GM23338 (cell line): ENCODE measurements at regions not wholly inside any gene's neighbourhood (a gene's known extent, or its start where the extent isn't known, plus 50 kb on each side); places are given as distances from the start of the nearest gene placed in this dataset.

Source experiments
- ATAC-seq: fragments of 200-7000 bp; cut with Tn5 transposase; 3 replicates; pipeline ENCODE4 v1.9.1; 2020
- DNase-seq: peaks from one replicate; pipeline ENCODE4 v3.0.0-alpha.2; 2015; ENCODE audit warnings: low spot score
- H2AFZ ChIP-seq: fragments of 200-600 bp; sonication (generic); 2 replicates; pipeline ENCODE4 v1.8.0; 2016; ENCODE audit warnings: antibody characterized with exemption, mild to moderate bottlenecking, moderate library complexity
- H3F3A ChIP-seq: fragments of 200-600 bp; sonication (generic); replicated peaks from 2 replicates; pipeline ENCODE4 v1.8.0; 2017; ENCODE audit warnings: antibody characterized with exemption, mixed run types, low read depth
- H3K27ac ChIP-seq: fragments of 200-600 bp; sonication (generic); 2 replicates; pipeline ENCODE4 v1.6.1; 2016; ENCODE audit warnings: low read depth
- H3K27me3 ChIP-seq: fragments of 200-600 bp; sonication (generic); 2 replicates; pipeline ENCODE4 v1.8.0; 2016; ENCODE audit warnings: mild to moderate bottlenecking, mixed run types, moderate library complexity; ENCODE audit not compliant: insufficient read depth
- H3K36me3 ChIP-seq: fragments of 200-600 bp; sonication (generic); 2 replicates; pipeline ENCODE4 v1.8.0; 2016; ENCODE audit warnings: mild to moderate bottlenecking; ENCODE audit not compliant: insufficient read depth
- H3K4me1 ChIP-seq: fragments of 200-600 bp; sonication (generic); 2 replicates; pipeline ENCODE4 v1.8.0; 2016; ENCODE audit warnings: mild to moderate bottlenecking, moderate library complexity; ENCODE audit not compliant: insufficient read depth
- H3K4me2 ChIP-seq: fragments of 200-600 bp; sonication (generic); 2 replicates; pipeline ENCODE4 v1.7.1; 2017; ENCODE audit warnings: mixed run types
- H3K4me3 ChIP-seq: fragments of 200-600 bp; sonication (generic); 2 replicates; pipeline ENCODE4 v1.6.1; 2016; ENCODE audit warnings: mixed run types
- H3K79me2 ChIP-seq: fragments of 200-600 bp; sonication (generic); replicated peaks from 2 replicates; pipeline ENCODE4 v1.8.0; 2017; ENCODE audit warnings: mild to moderate bottlenecking; ENCODE audit not compliant: insufficient read depth
- H3K9me2 ChIP-seq: fragments of 200-600 bp; sonication (generic); 2 replicates; pipeline ENCODE4 v1.8.0; 2017; ENCODE audit not compliant: insufficient read depth
- H4K20me1 ChIP-seq: fragments of 200-600 bp; sonication (generic); replicated peaks from 2 replicates; pipeline ENCODE4 v1.8.0; 2017; ENCODE audit warnings: mild to moderate bottlenecking; ENCODE audit not compliant: insufficient read depth
- H3K27ac Mint-ChIP-seq: 2 replicates; pipeline ENCODE4 v1.8.0; 2020; ENCODE audit warnings: inconsistent platforms, mild to moderate bottlenecking, moderate library complexity, mixed read lengths
- H3K27me3 Mint-ChIP-seq: 3 replicates; pipeline ENCODE4 v1.8.0; 2022; ENCODE audit warnings: low read depth, mild to moderate bottlenecking, moderate library complexity, mixed read lengths, inconsistent platforms; ENCODE audit not compliant: insufficient read depth, poor library complexity
- H3K36me3 Mint-ChIP-seq: 3 replicates; pipeline ENCODE4 v1.8.0; 2021; ENCODE audit warnings: low read depth, mild to moderate bottlenecking, inconsistent platforms, moderate library complexity, mixed read lengths
- H3K4me1 Mint-ChIP-seq: 3 replicates; pipeline ENCODE4 v1.8.0; 2020; ENCODE audit warnings: mild to moderate bottlenecking, inconsistent platforms, mixed read lengths
- H3K4me3 Mint-ChIP-seq: 3 replicates; pipeline ENCODE4 v1.8.0; 2021; ENCODE audit warnings: moderate library complexity, mild to moderate bottlenecking, inconsistent platforms, mixed read lengths
- H3K9me3 Mint-ChIP-seq: 3 replicates; pipeline ENCODE4 v1.8.0; 2020; ENCODE audit warnings: moderate library complexity, mild to moderate bottlenecking, inconsistent platforms, mixed read lengths
- ETS1 ChIP-seq: IDR thresholded peaks from 2 replicates; pipeline ENCODE4 v1.6.1; 2016; ENCODE audit warnings: antibody characterized with exemption
- EZH2 ChIP-seq: fragments of 200-600 bp; sonication (generic); IDR thresholded peaks from one replicate; pipeline ENCODE4 v1.8.0; 2017; ENCODE audit warnings: antibody characterized with exemption, mild to moderate bottlenecking, low read depth; ENCODE audit not compliant: unreplicated experiment
- EZH2phosphoT487 ChIP-seq: fragments of 200-600 bp; sonication (generic); IDR thresholded peaks from one replicate; pipeline ENCODE4 v1.8.1; 2018; ENCODE audit warnings: antibody characterized with exemption; ENCODE audit not compliant: unreplicated experiment
- JUNB ChIP-seq: IDR thresholded peaks from one replicate; pipeline ENCODE4 v1.6.1; 2016; ENCODE audit warnings: antibody characterized with exemption; ENCODE audit not compliant: unreplicated experiment
- POLR2AphosphoS5 ChIP-seq: IDR thresholded peaks from 2 replicates; pipeline ENCODE4 v1.6.1; 2016; ENCODE audit warnings: antibody characterized with exemption, low read depth
- STAT1 ChIP-seq: IDR thresholded peaks from one replicate; pipeline ENCODE4 v1.6.1; 2016; ENCODE audit warnings: antibody characterized with exemption; ENCODE audit not compliant: unreplicated experiment
- ZNF114 ChIP-seq: fragments of 250-450 bp; sonication (Bioruptor Pico); IDR thresholded peaks from 2 replicates; pipeline ENCODE4 v1.5.0; 2020; ENCODE audit warnings: mild to moderate bottlenecking, moderate library complexity
- ZNF462 ChIP-seq: fragments of 250-450 bp; sonication (Bioruptor Pico); IDR thresholded peaks from 2 replicates; pipeline ENCODE4 v1.5.0; 2020; ENCODE audit warnings: mild to moderate bottlenecking, moderate library complexity

DNA sequence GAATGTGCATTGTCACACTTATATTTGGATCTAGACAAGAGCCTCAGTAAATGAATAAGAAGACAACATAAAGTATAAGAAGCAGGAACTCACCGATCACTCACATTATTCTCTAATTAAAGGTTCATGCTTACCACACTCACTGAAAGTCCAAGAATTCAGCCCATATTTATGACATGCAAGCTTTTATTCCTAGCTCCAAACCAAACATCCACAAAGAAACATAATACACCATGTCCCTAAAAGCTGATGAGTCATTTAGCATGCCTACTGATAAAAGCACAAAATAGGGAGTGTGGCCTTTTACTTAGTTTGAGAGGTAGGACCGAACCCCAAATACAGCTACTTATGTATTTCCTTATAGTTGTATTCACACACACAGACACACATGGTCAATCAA lies 1094.6 kb upstream of the CDH2 start:
- H3K79me2 ChIP-seq, result no peaks in the 10 kb centered on the region
- no peak overlapping the region; the same call in 1 of the 2 replicates for H2AFZ ChIP-seq
- H3K4me1 ChIP-seq, result peaks cover 8% of the 10 kb centered on the region; the same call in 1 of the 2 replicates
- DNase-seq (no peak), ATAC-seq (no peak)
- H3K27me3 ChIP-seq, result no peaks in the 10 kb centered on the region
- TF ChIP-seq POLR2AphosphoS5 (no peak), ETS1 (no peak), EZH2phosphoT487 (no peak), ZNF114 (CRISPR knock-in tag) (no peak), STAT1 (no peak), EZH2 (no peak), JUNB (no peak), ZNF462 (CRISPR knock-in tag) (no peak)
- H3K9me2 ChIP-seq, result no peaks in the 10 kb centered on the region
- H3K36me3 Mint-ChIP-seq, result no peaks in the 10 kb centered on the region
- H3K27me3 Mint-ChIP-seq, result peaks cover 2% of the 10 kb centered on the region
- no peaks in the 10 kb centered on the region for H4K20me1 ChIP-seq
- H3K4me3 ChIP-seq, result no peak overlapping the region
- H3K27ac ChIP-seq, result no peak overlapping the region
- no peak overlapping the region for H3K27ac Mint-ChIP-seq
- no peak overlapping the region for H3K4me3 Mint-ChIP-seq
- no peaks in the 10 kb centered on the region for H3K36me3 ChIP-seq
- H3F3A ChIP-seq, result no peaks in the 10 kb centered on the region
- no peaks in the 10 kb centered on the region; the same call in 2 of the 3 replicates for H3K9me3 Mint-ChIP-seq
- H3K4me1 Mint-ChIP-seq, result peaks cover 11% of the 10 kb centered on the region; the same call in 2 of the 3 replicates
- no peak overlapping the region for H3K4me2 ChIP-seq
